NCI-H510A (cell line): ENCODE measurements at regions not wholly inside any gene's neighbourhood (a gene's known extent, or its start where the extent isn't known, plus 50 kb on each side); places are given as distances from the start of the nearest gene placed in this dataset.
"Not testable (repeated sequence)": the region's sequence is repeated elsewhere in the genome, so short reads cannot be mapped to it uniquely, and the experiment has no call there.

Experiments used
- DNase-seq: peaks from one replicate; lab custom pipeline; 2025; lab: John Stamatoyannopoulos, UW

GRCh38 chr1:217921126-217921904 is 290.2 kb downstream of the SPATA17 start:
- DNase-seq: no peak

GRCh38 chr1:217924924-217925323 is 293.8 kb downstream of the SPATA17 start:
- no peak for DNase-seq

- no peak for DNase-seq
These were observed 298.2 kb downstream of the SPATA17 start for GRCh38 chr1:217929213-217929885.

- no peak for DNase-seq
These were observed 312.2 kb downstream of the SPATA17 start for GRCh38 chr1:217943361-217943760.

DNA sequence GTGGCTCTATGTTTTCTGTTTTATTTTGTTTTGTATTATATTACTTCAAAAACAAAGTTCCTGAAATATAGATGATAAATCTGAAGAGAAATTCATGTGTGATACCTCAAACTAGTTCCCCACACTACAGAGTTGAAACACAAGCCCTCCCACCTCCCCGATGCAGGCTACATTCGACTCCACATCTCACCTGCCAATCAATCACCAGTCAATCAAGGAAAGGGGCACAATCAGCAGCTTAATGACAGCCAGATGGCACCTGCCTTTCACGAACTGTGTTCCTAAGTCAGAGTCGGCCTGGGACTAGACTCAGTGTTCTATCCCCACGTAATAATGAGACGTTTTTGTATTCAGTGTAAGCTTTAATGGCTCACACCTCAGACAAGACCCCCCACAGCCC is 313.4 kb downstream of the SPATA17 start:
- no peak for DNase-seq

- no peak for DNase-seq
These were observed 315.4 kb downstream of the SPATA17 start for GRCh38 chr1:217946511-217946910.

- DNase-seq: no peak
These were observed 317.6 kb downstream of the SPATA17 start for GRCh38 chr1:217948741-217949140.

- no peak for DNase-seq
These were observed 322.2 kb downstream of the SPATA17 start for GRCh38 chr1:217953330-217953729.

- DNase-seq: no peak
These were observed 322.8 kb downstream of the SPATA17 start for GRCh38 chr1:217953922-217954321.

DNA sequence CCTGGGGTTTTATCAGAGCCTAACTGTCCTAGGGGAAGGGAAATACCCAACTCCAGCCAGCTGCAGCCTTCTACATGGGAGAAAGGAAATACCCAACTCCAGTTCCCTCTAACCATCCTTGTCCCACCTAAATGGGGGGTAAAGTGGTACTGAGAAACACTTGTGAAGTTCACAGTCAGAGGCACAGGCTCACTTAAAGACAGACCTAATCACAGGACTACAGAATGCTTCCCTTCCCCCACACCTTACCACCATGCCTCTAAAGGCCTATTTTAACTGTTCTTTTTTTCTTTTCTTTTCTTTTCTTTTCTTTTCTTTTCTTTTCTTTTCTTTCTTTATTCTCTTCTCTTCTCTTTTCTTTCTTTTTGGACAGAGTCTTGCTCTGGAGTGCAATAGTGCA is 324.6 kb downstream of the SPATA17 start:
- no peak for DNase-seq

DNA sequence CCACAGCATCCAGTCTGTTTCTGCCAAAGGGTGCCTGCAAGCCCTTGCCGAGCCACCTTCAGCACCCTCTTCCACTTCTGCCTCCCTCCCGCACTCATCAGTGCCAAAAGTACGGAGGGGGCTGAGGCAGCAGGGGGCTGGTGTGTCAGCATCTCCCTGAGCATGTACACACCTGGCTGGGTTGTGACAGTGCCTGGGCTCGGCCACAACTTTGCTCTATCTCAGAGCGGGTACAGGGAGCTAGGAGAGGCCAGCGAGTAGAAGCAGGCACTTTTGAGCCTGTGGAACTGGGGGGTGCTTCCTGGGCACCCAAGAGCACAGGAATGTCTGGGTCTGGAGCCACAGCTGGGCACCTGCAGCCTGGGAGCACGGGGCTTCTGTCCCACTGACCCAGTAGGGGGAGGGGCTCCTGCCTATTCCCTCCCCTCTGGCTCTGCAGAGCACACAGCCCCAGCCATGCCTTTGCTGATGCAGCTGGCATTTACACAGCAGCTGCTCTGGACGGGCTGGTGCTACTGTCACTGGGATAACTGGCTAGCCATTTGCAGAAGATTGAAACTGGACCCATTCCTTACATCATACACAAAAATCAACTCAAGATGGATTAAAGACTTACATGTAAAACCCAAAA is 319.8 kb upstream of the RRP15 start:
- DNase-seq: no peak

DNA sequence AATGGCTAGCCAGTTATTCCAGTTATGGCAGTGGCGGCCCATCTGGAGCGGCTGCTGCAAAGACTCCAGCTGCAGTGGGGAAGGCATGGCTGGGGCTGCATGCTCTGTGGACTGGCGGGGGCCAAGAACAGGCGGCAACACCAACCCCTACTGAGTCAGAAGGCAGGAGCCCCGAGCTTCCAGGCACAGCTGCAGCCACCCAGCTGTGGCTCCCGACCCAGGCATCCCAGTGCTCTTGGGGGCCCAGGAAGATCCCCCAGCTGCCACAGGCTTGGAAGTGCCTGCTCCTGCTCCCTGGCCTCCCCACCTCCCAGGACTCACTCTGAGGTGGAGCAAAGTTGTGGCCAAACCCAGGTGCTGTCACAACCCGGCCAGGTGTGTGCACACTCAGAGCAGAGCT is 317.0 kb upstream of the RRP15 start:
- DNase-seq: no peak

- no peak for DNase-seq
These were observed 315.7 kb upstream of the RRP15 start for GRCh38 chr1:217969428-217969827.

GRCh38 chr1:217977943-217978342 is 307.1 kb upstream of the RRP15 start:
- no peak for DNase-seq

GRCh38 chr1:217981430-217981829 is 303.7 kb upstream of the RRP15 start:
- DNase-seq: no peak

DNA sequence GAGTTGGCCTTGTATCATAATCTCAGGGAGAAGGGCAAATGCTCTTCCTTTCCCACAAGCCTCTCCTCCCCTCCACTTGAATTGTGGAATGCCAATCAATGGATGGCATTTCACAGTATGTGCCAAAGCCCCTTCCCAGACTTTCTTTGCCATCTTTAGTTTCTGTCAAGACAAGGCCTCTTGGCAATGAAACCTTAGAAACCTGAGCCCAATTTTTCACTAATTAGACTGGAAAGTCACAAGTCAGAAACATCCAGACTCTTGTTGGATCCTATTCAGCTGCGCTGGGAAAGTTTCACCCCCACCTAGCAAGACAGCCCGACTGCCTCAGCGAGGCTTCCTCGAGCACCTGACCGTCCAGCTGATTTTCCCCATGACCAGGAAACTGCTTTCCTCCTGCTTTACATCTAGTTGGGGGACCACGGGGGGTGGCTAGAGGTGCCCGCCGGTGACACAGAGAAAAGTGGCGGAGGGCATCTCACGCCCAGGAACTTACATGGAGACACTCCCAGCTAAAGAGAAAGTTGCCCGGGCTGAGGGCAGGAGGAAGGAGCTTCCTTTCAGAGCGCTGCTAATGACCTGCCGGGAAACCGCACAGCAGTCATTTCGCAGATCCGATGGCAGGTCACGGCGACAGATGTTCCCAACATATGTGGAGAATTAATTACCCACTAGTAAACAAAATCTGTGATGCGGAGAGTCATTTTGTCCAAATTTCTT is 302.6 kb upstream of the RRP15 start:
- peak; percentile 7 for DNase-seq

- DNase-seq: peak; percentile 8
These were observed 302.1 kb upstream of the RRP15 start for GRCh38 chr1:217983051-217983375.

GRCh38 chr1:217985641-217986040 is 299.5 kb upstream of the RRP15 start:
- no peak for DNase-seq

GRCh38 chr1:217989510-217989909 is 295.6 kb upstream of the RRP15 start:
- no peak for DNase-seq

DNA sequence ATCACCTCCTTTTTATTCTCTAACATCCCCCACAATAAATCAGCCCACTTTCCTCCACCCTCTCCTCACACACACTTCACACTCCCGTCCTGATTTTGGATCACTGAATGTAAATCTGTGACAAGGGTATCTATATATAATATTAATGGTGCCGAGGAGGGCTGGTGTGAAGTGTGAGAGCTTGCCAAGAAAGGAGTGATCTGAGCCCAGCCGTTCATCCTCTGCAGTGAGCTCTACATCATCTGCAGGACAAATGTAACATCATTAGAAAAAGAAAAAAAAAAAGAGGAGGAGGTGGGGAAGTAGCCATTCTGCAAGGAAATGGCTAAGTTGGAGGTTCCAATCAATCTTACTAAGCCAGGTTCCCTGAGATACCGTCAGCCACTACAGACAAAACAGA is 291.7 kb upstream of the RRP15 start:
- no peak for DNase-seq

DNA sequence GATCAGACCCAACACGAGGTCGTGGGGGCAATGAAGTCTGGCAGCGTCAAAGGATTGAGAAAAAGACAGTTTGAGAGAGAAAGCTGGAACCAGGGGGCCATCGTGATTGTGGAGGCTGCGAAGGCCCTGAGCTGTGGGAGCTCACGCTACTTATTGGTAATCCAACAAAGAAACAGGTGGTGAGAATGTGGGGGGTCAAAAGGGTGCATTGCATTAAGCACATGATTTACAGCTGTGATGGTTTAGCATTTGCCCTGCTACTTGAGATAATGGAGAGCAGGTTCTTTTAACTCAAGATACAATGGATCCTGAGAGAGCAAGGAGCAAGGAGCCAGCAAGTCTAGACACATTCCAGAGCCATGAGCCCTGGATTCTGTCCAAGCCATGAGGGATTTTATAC is 276.8 kb upstream of the RRP15 start:
- not testable (repeated sequence) for DNase-seq

DNA sequence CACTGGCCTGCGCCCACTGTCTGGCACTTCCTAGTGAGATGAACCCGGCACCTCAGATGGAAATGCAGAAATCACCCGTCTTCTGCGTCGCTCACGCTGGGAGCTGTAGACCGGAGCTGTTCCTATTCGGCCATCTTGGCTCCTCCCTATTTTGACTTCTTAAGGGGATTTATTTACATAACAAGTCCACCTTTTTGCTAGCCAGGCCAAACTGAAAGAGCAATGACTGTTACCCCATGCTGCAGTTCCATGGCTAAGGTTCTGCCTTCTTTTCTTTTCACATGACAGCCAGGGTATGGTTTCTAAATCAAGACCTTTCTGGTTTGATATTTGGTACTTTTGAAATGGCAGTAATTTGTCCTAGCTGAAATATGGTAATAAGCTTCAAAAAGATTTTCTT is 270.0 kb upstream of the RRP15 start:
- not testable (repeated sequence) for DNase-seq
